ENCODE measurements at regions not wholly inside any gene's neighbourhood (a gene's known extent, or its start where the extent isn't known, plus 50 kb on each side); places are given as distances from the start of the nearest gene placed in this dataset.

GRCh38 chr4:97159625-97160024 lies 983.7 kb downstream of the STPG2 start:
- H3K36me3 Mint-ChIP-seq: no peaks in the 10 kb centered on the region
- POLR2A ChIA-PET: no interaction called here
- Histone ChIP-seq H3K27me3 (ENCODE audit: control insufficient read depth in 2 of 2, insufficient read depth in 2 of 2, low read length in 2 of 2) (no peaks in the 10 kb centered on the region), H3K36me3 (ENCODE audit: control insufficient read depth in 2 of 3, insufficient read depth in 3 of 3, low read length in 3 of 3) (no peaks in the 10 kb centered on the region), H3K4me1 (ENCODE audit: control insufficient read depth in 2 of 2, insufficient read depth in 2 of 2, low read length in 2 of 2) (no peaks in the 10 kb centered on the region), H3K27ac (ENCODE audit: low read depth, low read length) (no peak overlapping the region), H3K9me3 (ENCODE audit: control insufficient read depth in 2 of 3, low read length in 3 of 3) (no peaks in the 10 kb centered on the region), H3K4me3 (ENCODE audit: low read length) (no peak overlapping the region)
- H3K4me1 Mint-ChIP-seq: no peaks in the 10 kb centered on the region
- intact Hi-C loops (cut with micrococcal nuclease): no loop called here
- no peak for DNase-seq
- H3K4me3 Mint-ChIP-seq: no peak overlapping the region
- H3K9me3 Mint-ChIP-seq: peaks cover 0 to 5% (median 0%) of the 10 kb centered on the region in 11 donors
- CTCF ChIA-PET: no interaction called here
- H3K27ac Mint-ChIP-seq: no peak overlapping the region
- no peak for ATAC-seq
- no peaks in the 10 kb centered on the region for H3K27me3 Mint-ChIP-seq

GRCh38 chr4:97185233-97185632 lies 958.0 kb downstream of the STPG2 start:
- intact Hi-C loops (cut with micrococcal nuclease): no loop called here

GRCh38 chr4:97197106-97197505 lies 946.2 kb downstream of the STPG2 start:
- H3K27me3 ChIP-seq (ENCODE audit: control insufficient read depth in 2 of 2, insufficient read depth in 2 of 2, low read length in 2 of 2): no peaks in the 10 kb centered on the region
- ATAC-seq (no peak), DNase-seq (no peak)
- no peak overlapping the region for H3K27ac Mint-ChIP-seq
- no peak overlapping the region for H3K27ac ChIP-seq (ENCODE audit: low read depth, low read length)
- POLR2A ChIA-PET: no interaction called here
- H3K9me3 ChIP-seq (ENCODE audit: control insufficient read depth in 2 of 3, low read length in 3 of 3): no peaks in the 10 kb centered on the region
- H3K27me3 Mint-ChIP-seq: no peaks in the 10 kb centered on the region
- intact Hi-C loops (cut with micrococcal nuclease): no loop called here
- CTCF ChIA-PET: no interaction called here
- no peaks in the 10 kb centered on the region for H3K4me1 Mint-ChIP-seq
- peaks cover 0 to 8% (median 0%) of the 10 kb centered on the region in 11 donors for H3K9me3 Mint-ChIP-seq
- no peaks in the 10 kb centered on the region for H3K4me1 ChIP-seq (ENCODE audit: control insufficient read depth in 2 of 2, insufficient read depth in 2 of 2, low read length in 2 of 2)
- no peak overlapping the region for H3K4me3 ChIP-seq (ENCODE audit: low read length)
- no peaks in the 10 kb centered on the region for H3K36me3 Mint-ChIP-seq
- no peak overlapping the region for H3K4me3 Mint-ChIP-seq
- no peaks in the 10 kb centered on the region for H3K36me3 ChIP-seq (ENCODE audit: control insufficient read depth in 2 of 3, insufficient read depth in 3 of 3, low read length in 3 of 3)

More at GRCh38 chr4:97185233-97185632, 958.0 kb downstream of the STPG2 start:
- DNase-seq (no peak), ATAC-seq (no peak)
- ChIA-PET CTCF (no interaction called here), POLR2A (no interaction called here)
- Histone ChIP-seq H3K4me3 (ENCODE audit: low read length) (no peak overlapping the region), H3K36me3 (ENCODE audit: control insufficient read depth in 2 of 3, insufficient read depth in 3 of 3, low read length in 3 of 3) (no peaks in the 10 kb centered on the region), H3K9me3 (ENCODE audit: control insufficient read depth in 2 of 3, low read length in 3 of 3) (no peaks in the 10 kb centered on the region), H3K27ac (ENCODE audit: low read depth, low read length) (no peak overlapping the region), H3K27me3 (ENCODE audit: control insufficient read depth in 2 of 2, insufficient read depth in 2 of 2, low read length in 2 of 2) (no peaks in the 10 kb centered on the region), H3K4me1 (ENCODE audit: control insufficient read depth in 2 of 2, insufficient read depth in 2 of 2, low read length in 2 of 2) (no peaks in the 10 kb centered on the region)
- no peaks in the 10 kb centered on the region for H3K4me1 Mint-ChIP-seq
- H3K4me3 Mint-ChIP-seq: no peak overlapping the region
- no peaks in the 10 kb centered on the region for H3K27me3 Mint-ChIP-seq
- no peaks in the 10 kb centered on the region for H3K36me3 Mint-ChIP-seq
- peaks cover 0 to 10% (median 5%) of the 10 kb centered on the region in 11 donors for H3K9me3 Mint-ChIP-seq
- H3K27ac Mint-ChIP-seq: no peak overlapping the region

- H3K4me1 Mint-ChIP-seq: no peaks in the 10 kb centered on the region
- Histone ChIP-seq H3K36me3 (ENCODE audit: control insufficient read depth in 2 of 3, insufficient read depth in 3 of 3, low read length in 3 of 3) (no peaks in the 10 kb centered on the region), H3K27me3 (ENCODE audit: control insufficient read depth in 2 of 2, insufficient read depth in 2 of 2, low read length in 2 of 2) (no peaks in the 10 kb centered on the region), H3K4me1 (ENCODE audit: control insufficient read depth in 2 of 2, insufficient read depth in 2 of 2, low read length in 2 of 2) (no peaks in the 10 kb centered on the region), H3K4me3 (ENCODE audit: low read length) (no peak overlapping the region), H3K9me3 (ENCODE audit: control insufficient read depth in 2 of 3, low read length in 3 of 3) (no peaks in the 10 kb centered on the region), H3K27ac (ENCODE audit: low read depth, low read length) (no peak overlapping the region)
- H3K9me3 Mint-ChIP-seq: peaks cover 0 to 11% (median 0%) of the 10 kb centered on the region in 11 donors
- intact Hi-C loops (cut with micrococcal nuclease): no loop called here
- no peak for DNase-seq
- CTCF ChIA-PET: no interaction called here
- H3K4me3 Mint-ChIP-seq: no peak overlapping the region
- H3K36me3 Mint-ChIP-seq: no peaks in the 10 kb centered on the region
- no peak for ATAC-seq
- POLR2A ChIA-PET: no interaction called here
- H3K27me3 Mint-ChIP-seq: no peaks in the 10 kb centered on the region
- no peak overlapping the region for H3K27ac Mint-ChIP-seq
These were observed 934.5 kb downstream of the STPG2 start for GRCh38 chr4:97208749-97209148.

- ChIA-PET POLR2A (no interaction called here), CTCF (no interaction called here)
- no peaks in the 10 kb centered on the region for H3K9me3 ChIP-seq (ENCODE audit: control insufficient read depth in 2 of 3, low read length in 3 of 3)
- no peaks in the 10 kb centered on the region for H3K36me3 ChIP-seq (ENCODE audit: control insufficient read depth in 2 of 3, insufficient read depth in 3 of 3, low read length in 3 of 3)
- Mint-ChIP-seq H3K27me3 (no peaks in the 10 kb centered on the region), H3K4me1 (no peaks in the 10 kb centered on the region), H3K9me3 (peaks cover 0 to 13% (median 1%) of the 10 kb centered on the region in 11 donors), H3K27ac (no peak overlapping the region), H3K4me3 (no peak overlapping the region), H3K36me3 (no peaks in the 10 kb centered on the region)
- no peak overlapping the region for H3K27ac ChIP-seq (ENCODE audit: low read depth, low read length)
- DNase-seq (no peak), ATAC-seq (no peak)
- H3K4me1 ChIP-seq (ENCODE audit: control insufficient read depth in 2 of 2, insufficient read depth in 2 of 2, low read length in 2 of 2): no peaks in the 10 kb centered on the region
- no peak overlapping the region for H3K4me3 ChIP-seq (ENCODE audit: low read length)
- no peaks in the 10 kb centered on the region for H3K27me3 ChIP-seq (ENCODE audit: control insufficient read depth in 2 of 2, insufficient read depth in 2 of 2, low read length in 2 of 2)
- intact Hi-C loops (cut with micrococcal nuclease): no loop called here
These were observed 927.8 kb downstream of the STPG2 start for GRCh38 chr4:97215409-97215941.

- Mint-ChIP-seq H3K4me3 (no peak overlapping the region), H3K36me3 (no peaks in the 10 kb centered on the region), H3K4me1 (no peaks in the 10 kb centered on the region), H3K27me3 (no peaks in the 10 kb centered on the region), H3K9me3 (peaks cover 0 to 13% (median 1%) of the 10 kb centered on the region in 11 donors), H3K27ac (no peak overlapping the region)
- H3K4me1 ChIP-seq (ENCODE audit: control insufficient read depth in 2 of 2, insufficient read depth in 2 of 2, low read length in 2 of 2): no peaks in the 10 kb centered on the region
- no peak for ATAC-seq
- CTCF ChIA-PET: no interaction called here
- H3K36me3 ChIP-seq (ENCODE audit: control insufficient read depth in 2 of 3, insufficient read depth in 3 of 3, low read length in 3 of 3): no peaks in the 10 kb centered on the region
- H3K9me3 ChIP-seq (ENCODE audit: control insufficient read depth in 2 of 3, low read length in 3 of 3): no peaks in the 10 kb centered on the region
- POLR2A ChIA-PET: no interaction called here
- H3K27me3 ChIP-seq (ENCODE audit: control insufficient read depth in 2 of 2, insufficient read depth in 2 of 2, low read length in 2 of 2): no peaks in the 10 kb centered on the region
- no peak for DNase-seq
- H3K27ac ChIP-seq (ENCODE audit: low read depth, low read length): no peak overlapping the region
- intact Hi-C loops (cut with micrococcal nuclease): no loop called here
- H3K4me3 ChIP-seq (ENCODE audit: low read length): no peak overlapping the region
These were observed 927.2 kb downstream of the STPG2 start for GRCh38 chr4:97216046-97216445.

- intact Hi-C loops (cut with micrococcal nuclease): no loop called here
- H3K4me3 ChIP-seq (ENCODE audit: low read length): no peak overlapping the region
- Mint-ChIP-seq H3K4me1 (no peaks in the 10 kb centered on the region), H3K27me3 (no peaks in the 10 kb centered on the region), H3K9me3 (peaks cover 0 to 8% (median 3%) of the 10 kb centered on the region in 11 donors), H3K27ac (no peak overlapping the region), H3K4me3 (no peak overlapping the region), H3K36me3 (no peaks in the 10 kb centered on the region)
- POLR2A ChIA-PET: no interaction called here
- H3K9me3 ChIP-seq (ENCODE audit: control insufficient read depth in 2 of 3, low read length in 3 of 3): no peaks in the 10 kb centered on the region
- CTCF ChIA-PET: no interaction called here
- H3K27ac ChIP-seq (ENCODE audit: low read depth, low read length): no peak overlapping the region
- no peaks in the 10 kb centered on the region for H3K36me3 ChIP-seq (ENCODE audit: control insufficient read depth in 2 of 3, insufficient read depth in 3 of 3, low read length in 3 of 3)
- no peaks in the 10 kb centered on the region for H3K27me3 ChIP-seq (ENCODE audit: control insufficient read depth in 2 of 2, insufficient read depth in 2 of 2, low read length in 2 of 2)
- no peaks in the 10 kb centered on the region for H3K4me1 ChIP-seq (ENCODE audit: control insufficient read depth in 2 of 2, insufficient read depth in 2 of 2, low read length in 2 of 2)
- ATAC-seq (no peak), DNase-seq (no peak)
These were observed 907.8 kb downstream of the STPG2 start for GRCh38 chr4:97235521-97235920.

Data from naive thymus-derived CD4-positive, alpha-beta T cell (primary cell).